GM21529 (cell line): ENCODE measurements at regions not wholly inside any gene's neighbourhood (a gene's known extent, or its start where the extent isn't known, plus 50 kb on each side); places are given as distances from the start of the nearest gene placed in this dataset.

Source experiments
- ATAC-seq: cut with Tn5 transposase; IDR thresholded peaks from one replicate; pipeline ENCODE4 v1.9.1; 2021; ENCODE audit not compliant: unreplicated experiment

- no peak for ATAC-seq
These were observed 78.0 kb upstream of the CLNK start for GRCh38 chr4:10762561-10762960.

DNA sequence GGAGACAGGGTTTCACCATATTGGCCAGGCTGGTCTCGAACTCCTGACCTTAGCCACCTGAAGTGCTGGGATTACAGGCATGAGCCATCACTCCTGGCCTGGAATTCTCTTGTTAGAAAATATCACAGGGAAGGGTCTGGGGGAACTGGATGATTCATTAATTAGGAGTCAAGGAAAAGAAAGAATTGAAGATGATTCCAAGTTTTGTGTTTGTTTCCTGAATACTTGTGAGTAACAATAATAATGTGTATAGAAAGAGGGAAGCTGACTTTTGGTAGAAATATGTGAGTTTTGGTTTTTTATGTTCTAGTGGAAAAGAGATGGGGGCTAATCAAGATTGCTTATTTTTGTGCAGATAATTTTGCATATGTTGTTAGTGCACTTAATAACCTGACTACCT, 77.3 kb upstream of the CLNK start:
- ATAC-seq: no peak

- ATAC-seq: no peak
These were observed 75.5 kb upstream of the CLNK start for GRCh38 chr4:10760086-10760485.

GRCh38 chr4:10758906-10759305, 74.3 kb upstream of the CLNK start:
- no peak for ATAC-seq

GRCh38 chr4:10753856-10754402, 69.4 kb upstream of the CLNK start:
- no peak for ATAC-seq

DNA sequence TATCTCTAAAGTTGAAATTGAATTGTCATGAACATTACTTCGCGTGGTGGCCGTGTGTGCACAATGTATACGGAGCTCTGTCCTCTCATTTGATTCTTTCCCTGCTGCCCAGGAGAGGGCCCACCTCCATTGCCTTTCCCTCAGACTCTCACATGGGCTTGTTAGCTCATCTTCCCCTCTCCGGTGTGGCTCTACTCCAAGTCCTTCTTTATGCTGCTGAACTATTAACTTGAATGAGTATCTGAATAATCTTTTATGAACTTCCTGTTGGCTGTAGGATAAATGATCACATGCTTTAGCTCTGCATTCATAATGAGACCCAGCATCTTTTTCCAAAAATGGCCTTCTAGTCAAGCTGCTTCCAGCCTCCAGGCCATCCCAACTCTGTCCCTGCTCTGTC, 68.8 kb upstream of the CLNK start:
- no peak for ATAC-seq

GRCh38 chr4:10750714-10751113, 66.1 kb upstream of the CLNK start:
- ATAC-seq: no peak

DNA sequence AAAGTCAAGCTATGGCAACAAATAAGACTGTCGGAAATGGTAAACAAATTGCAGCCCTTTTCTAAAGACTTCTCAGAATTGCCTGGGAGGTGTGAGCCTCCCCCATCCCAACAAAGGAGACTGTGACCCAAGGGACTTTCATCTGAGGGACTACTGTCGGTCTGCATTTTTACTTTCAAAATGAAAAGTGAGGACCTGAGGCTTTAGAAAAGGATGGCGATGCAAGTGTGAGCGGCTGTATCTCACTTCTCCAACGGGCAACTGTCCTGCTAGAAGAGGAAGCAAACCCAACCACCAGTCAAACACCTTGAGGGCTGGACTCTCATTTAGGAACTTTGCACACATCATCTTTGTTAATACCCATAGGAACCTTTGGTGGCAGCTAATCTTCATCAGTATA, 62.6 kb upstream of the CLNK start:
- peak; percentile 54 for ATAC-seq

GRCh38 chr4:10746371-10747171, 62.0 kb upstream of the CLNK start:
- ATAC-seq: no peak

DNA sequence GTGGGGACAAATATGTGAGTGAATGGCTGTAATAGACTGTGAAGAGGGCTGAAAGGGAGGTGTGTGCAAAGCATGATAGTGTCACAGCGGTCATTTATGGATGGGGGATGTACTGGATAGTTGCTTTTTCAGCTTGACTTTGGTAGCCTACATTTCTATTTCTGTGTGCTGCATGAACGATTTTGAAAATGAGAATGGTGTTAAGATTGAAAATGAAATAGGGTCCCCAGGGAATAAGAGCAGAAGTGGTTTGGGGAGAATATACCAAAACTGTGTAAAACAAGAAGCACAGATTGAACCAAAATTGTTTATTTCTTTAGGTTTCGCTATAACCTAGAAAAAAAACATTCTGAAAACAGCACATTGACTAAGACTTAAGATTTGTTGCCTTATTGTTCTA, 58.8 kb upstream of the CLNK start:
- ATAC-seq: peak; percentile 64

GRCh38 chr4:10741961-10742699, 57.6 kb upstream of the CLNK start:
- peak; percentile 38 for ATAC-seq

DNA sequence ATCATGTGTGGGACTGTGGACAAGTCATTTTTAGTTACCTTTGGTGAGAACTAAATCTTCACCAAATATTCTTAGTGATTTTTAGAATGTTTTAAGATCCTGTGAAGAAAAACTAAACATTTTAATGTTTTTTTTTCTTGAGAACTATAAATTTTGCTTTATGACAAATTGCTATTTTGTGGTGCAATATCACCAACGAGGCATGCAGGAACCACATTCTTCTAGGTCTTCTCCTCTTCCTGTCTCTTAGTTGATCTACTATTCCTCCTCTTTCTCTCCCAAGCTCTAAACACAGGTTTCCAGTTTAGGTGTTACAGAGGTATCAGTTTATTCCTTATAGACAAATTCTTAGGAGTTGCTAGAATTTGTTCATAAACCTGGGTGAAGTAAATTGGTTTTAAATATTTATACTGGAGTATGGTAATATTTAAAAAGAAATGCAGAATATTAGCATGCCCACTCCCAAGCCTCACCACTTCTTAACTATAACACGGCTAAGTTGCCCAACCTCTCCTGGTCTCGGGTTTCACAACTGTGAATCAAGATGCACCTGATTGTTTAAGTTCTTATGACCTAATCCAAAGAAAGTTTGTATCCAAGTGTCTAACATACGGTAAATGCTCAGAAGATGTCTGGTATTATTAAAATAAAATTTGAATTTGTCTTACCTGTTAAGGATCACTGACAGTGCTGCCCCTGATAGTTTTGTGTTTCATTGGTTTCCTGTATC, 56.5 kb upstream of the CLNK start:
- ATAC-seq: no peak

GRCh38 chr4:10740251-10740650, 55.7 kb upstream of the CLNK start:
- ATAC-seq: no peak

DNA sequence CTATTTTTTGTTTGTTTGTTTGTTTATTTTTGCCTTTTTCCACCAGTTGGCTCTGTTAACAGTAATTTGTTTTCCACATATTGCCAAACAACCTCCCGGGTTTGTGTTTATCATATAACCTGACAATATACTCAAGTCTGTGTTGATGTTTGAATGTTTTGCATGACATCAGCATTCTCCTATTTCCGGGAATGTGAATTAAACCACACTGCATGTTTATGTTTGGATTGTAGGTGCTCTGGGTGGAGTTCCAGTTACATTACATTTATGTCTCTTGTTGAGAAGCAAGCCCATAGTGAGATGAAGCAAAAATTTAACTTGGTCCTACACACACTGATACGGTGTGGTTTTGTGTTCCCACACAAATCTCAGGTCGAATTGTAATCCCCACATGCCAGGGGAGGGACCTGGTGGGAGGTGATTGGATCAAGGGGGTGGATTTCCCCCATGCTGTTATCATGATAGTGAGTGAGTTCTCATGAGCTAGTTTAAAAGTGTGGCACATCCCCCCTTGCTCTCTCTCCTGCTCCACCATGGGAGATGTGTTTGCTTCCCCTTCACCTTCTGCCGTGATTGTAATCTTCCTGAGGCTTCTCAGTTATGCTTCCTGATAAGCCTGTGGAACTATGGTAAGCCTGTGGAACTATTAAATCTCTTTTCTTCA, 54.4 kb upstream of the CLNK start:
- no peak for ATAC-seq

DNA sequence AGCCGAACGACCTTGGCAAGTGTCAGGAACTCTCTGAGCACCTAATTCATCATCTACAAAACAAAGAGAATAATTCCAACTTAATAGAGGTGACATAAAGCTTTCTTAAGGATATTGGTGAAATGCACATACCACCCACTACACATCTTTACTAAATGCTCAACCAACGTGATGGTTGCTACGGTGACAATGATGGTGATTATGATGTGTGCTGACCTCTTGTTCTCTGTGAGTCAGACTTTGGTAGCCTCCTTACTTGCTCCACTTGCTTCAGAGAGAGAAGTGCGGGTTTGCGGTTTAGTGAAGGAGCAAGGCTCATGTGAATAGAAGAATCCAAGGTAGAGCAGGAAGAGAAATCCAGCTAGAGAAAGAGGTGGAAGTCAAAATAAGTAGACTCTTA, 52.8 kb upstream of the CLNK start:
- no peak for ATAC-seq

DNA sequence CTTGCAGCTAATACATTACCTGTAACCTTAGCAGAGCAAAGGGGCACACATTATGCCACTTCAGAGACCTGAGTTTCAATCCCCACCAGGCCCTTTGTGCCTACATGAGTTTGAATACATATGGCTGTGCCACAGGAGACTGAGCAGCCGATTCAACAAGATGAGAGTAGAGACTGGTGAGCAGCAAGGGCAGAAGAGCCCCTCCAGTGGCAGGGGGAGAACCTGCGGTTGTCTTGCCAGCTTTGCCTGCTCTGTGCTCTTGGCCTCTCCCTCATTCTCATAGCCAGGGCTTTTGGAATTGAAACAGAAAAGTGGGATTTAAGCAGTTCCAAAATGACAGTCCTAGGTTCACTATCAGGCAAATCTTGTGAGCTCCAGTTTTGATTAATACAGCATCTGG, 52.3 kb upstream of the CLNK start:
- no peak for ATAC-seq

DNA sequence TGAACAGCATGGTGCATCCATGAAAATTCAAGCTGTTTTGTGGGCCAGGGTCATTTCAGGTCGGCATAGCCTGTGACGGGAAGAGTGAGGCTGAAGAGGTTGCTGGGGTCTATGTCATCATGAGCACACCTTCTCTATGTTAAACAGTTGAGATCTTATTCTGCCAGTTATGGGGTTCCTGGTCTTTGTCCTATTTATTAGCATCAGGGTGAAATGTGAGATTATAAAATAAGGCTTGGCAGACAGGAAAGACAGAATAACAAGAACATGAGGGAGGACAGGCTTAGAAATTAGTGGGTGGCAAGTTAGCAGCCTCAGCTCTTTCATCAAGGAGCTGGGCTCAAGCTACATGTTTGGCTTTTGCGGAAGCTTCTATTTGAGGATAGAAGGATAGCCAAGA, 51.7 kb upstream of the CLNK start:
- ATAC-seq: no peak

DNA sequence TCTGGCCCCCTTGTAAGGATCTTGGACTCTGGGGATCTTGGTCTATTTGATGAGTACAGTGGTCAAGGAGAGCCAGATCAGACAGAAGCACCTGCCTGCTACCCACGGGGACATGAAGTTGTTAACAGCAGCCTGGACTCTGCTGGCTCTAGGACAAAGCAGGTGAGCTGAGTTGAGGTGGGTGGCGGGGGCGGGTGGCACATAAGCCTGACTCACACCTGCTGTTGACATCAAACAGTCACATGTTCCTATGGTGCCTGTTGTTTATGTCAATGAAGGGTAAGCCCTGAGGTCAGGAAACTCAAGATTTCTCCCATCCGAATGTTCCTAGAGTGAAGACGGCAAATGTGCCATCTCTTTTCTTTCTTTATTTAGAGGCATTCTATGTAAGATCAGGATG, 50.1 kb upstream of the CLNK start:
- no peak for ATAC-seq
